Lung (tissue), 11 donors: ENCODE measurements at regions not wholly inside any gene's neighbourhood (a gene's known extent, or its start where the extent isn't known, plus 50 kb on each side); places are given as distances from the start of the nearest gene placed in this dataset.

Source experiments
- ATAC-seq: fragments of 200-7000 bp; cut with Tn5 transposase; one replicate; pipeline ENCODE4 v1.9.1; 2020; ENCODE audit warnings: moderate number of reproducible peaks; ENCODE audit not compliant: insufficient read depth, low FRiP score
- DNase-seq, 3 donors: peaks; one replicate each; pipeline ENCODE4 v3.0.0-alpha.2; 2013 to 2017
- H3K27ac ChIP-seq, 2 donors: one replicate each; pipeline ENCODE4 v1.5.1; 2013; ENCODE audit warnings: mild to moderate bottlenecking in 2 of 2, moderate library complexity in 2 of 2, control low read depth in 1 of 2, inconsistent platforms in 1 of 2, low read depth in 1 of 2, low read length in 1 of 2
- H3K27me3 ChIP-seq, 3 donors: one replicate each; pipeline ENCODE4 v1.5.1; 2013; ENCODE audit warnings: low read length in 2 of 3; ENCODE audit not compliant: control insufficient read depth in 3 of 3, insufficient read depth in 3 of 3
- H3K36me3 ChIP-seq, 4 donors: one replicate each; pipeline ENCODE4 v1.5.1; 2013; ENCODE audit warnings: low read length in 4 of 4, mild to moderate bottlenecking in 1 of 4, moderate library complexity in 1 of 4; ENCODE audit not compliant: control insufficient read depth in 4 of 4, insufficient read depth in 4 of 4
- H3K4me1 ChIP-seq, 5 donors: one replicate each; pipeline ENCODE4 v1.5.1; 2013; ENCODE audit warnings: low read length in 5 of 5, mild to moderate bottlenecking in 2 of 5, moderate library complexity in 1 of 5; ENCODE audit not compliant: control insufficient read depth in 5 of 5, insufficient read depth in 5 of 5
- H3K4me3 ChIP-seq: one replicate; pipeline ENCODE4 v1.5.1; 2013; ENCODE audit warnings: mild to moderate bottlenecking, control low read depth, moderate library complexity
- H3K9ac ChIP-seq, 2 donors: one replicate each; pipeline ENCODE4 v1.5.1; 2013; ENCODE audit warnings: low read length in 2 of 2, control low read depth in 1 of 2; ENCODE audit not compliant: insufficient read depth in 1 of 2
- H3K9me3 ChIP-seq, 4 donors: one replicate each; pipeline ENCODE4 v1.5.1; 2013; ENCODE audit warnings: low read length in 3 of 4, mild to moderate bottlenecking in 1 of 4, moderate library complexity in 1 of 4; ENCODE audit not compliant: control insufficient read depth in 4 of 4, insufficient read depth in 3 of 4
- CTCF ChIP-seq: IDR thresholded peaks from 2 replicates; pipeline ENCODE4 v1.5.1; 2012; ENCODE audit warnings: mild to moderate bottlenecking; ENCODE audit errors: control extremely low read depth, extremely low read depth
- WGBS, 2 donors: extraction: QIAGEN DNeasy Blood & Tissue Kit; methylation state at CpG; one replicate each; pipeline ENCODE4 v1.1.7; 2013; 5-methylcytosine and 5-hydroxymethylcytosine counted together
- donor health status: control.
- donor health status: control.
- donor health status: Bipolar disorder and iron deficiency.
- donor health status: healthy.
- donor health status: DM: yes; HTN: yes; CAD: no.

GRCh38 chr13:78841358-78841963 is 182.5 kb upstream of the OBI1 start:
- 65 to 68% methylated on average over 7 of the region's 7 CpGs for WGBS, 2 donors
- Histone ChIP-seq H3K9ac (no peak overlapping the region), H3K27ac (no peak overlapping the region), H3K4me1 (no peaks in the 10 kb centered on the region), H3K36me3 (no peaks in the 10 kb centered on the region), H3K4me3 (no peak overlapping the region), H3K27me3 (no peaks in the 10 kb centered on the region), H3K9me3 (no peaks in the 10 kb centered on the region)
- DNase-seq (no peak), ATAC-seq (no peak)
- TF ChIP-seq CTCF = no peak

- Histone ChIP-seq H3K9me3 (no peaks in the 10 kb centered on the region), H3K36me3 (no peaks in the 10 kb centered on the region), H3K9ac (no peak overlapping the region), H3K4me1 (no peaks in the 10 kb centered on the region), H3K4me3 (no peak overlapping the region), H3K27me3 (no peaks in the 10 kb centered on the region), H3K27ac (no peak overlapping the region)
- DNase-seq = no peak
- WGBS, 2 donors = 61 to 62% methylated on average over 3 of the region's 3 CpGs
- no peak for ATAC-seq
- TF ChIP-seq CTCF = no peak
Measured at GRCh38 chr13:78836238-78836784, 177.4 kb upstream of the OBI1 start.

- Histone ChIP-seq H3K9ac (no peak overlapping the region), H3K9me3 (no peaks in the 10 kb centered on the region), H3K27ac (no peak overlapping the region), H3K4me3 (no peak overlapping the region), H3K36me3 (no peaks in the 10 kb centered on the region), H3K27me3 (no peaks in the 10 kb centered on the region), H3K4me1 (no peaks in the 10 kb centered on the region)
- WGBS, 2 donors = 87% methylated on average over 3 of the region's 3 CpGs
- no peak for TF ChIP-seq CTCF
- DNase-seq (no peak), ATAC-seq (no peak)
Measured at GRCh38 chr13:78832461-78832860, 173.5 kb upstream of the OBI1 start.

GRCh38 chr13:78830508-78830907 is 171.6 kb upstream of the OBI1 start:
- H3K9me3 ChIP-seq = no peaks in the 10 kb centered on the region
- WGBS, 2 donors = 78 to 86% methylated on average over 1 of the region's 1 CpG
- DNase-seq (no peak), ATAC-seq (no peak)
- no peaks in the 10 kb centered on the region for H3K4me1 ChIP-seq
- no peak overlapping the region for H3K27ac ChIP-seq
- no peak for TF ChIP-seq CTCF
- H3K36me3 ChIP-seq = no peaks in the 10 kb centered on the region
- H3K27me3 ChIP-seq = no peaks in the 10 kb centered on the region
- H3K4me3 ChIP-seq = no peak overlapping the region
- no peak overlapping the region for H3K9ac ChIP-seq
